SH-SY5Y (cell line): ENCODE measurements at regions not wholly inside any gene's neighbourhood (a gene's known extent, or its start where the extent isn't known, plus 50 kb on each side); places are given as distances from the start of the nearest gene placed in this dataset.

Experiments used
- GATA2 ChIP-seq: IDR thresholded peaks from 2 replicates; pipeline ENCODE4 v1.6.1; 2011; ENCODE audit warnings: mild to moderate bottlenecking, low read depth, low read length
- GATA3 ChIP-seq: IDR thresholded peaks from 2 replicates; pipeline ENCODE4 v1.6.1; 2011; ENCODE audit warnings: low read depth, mild to moderate bottlenecking, low read length, moderate library complexity

DNA sequence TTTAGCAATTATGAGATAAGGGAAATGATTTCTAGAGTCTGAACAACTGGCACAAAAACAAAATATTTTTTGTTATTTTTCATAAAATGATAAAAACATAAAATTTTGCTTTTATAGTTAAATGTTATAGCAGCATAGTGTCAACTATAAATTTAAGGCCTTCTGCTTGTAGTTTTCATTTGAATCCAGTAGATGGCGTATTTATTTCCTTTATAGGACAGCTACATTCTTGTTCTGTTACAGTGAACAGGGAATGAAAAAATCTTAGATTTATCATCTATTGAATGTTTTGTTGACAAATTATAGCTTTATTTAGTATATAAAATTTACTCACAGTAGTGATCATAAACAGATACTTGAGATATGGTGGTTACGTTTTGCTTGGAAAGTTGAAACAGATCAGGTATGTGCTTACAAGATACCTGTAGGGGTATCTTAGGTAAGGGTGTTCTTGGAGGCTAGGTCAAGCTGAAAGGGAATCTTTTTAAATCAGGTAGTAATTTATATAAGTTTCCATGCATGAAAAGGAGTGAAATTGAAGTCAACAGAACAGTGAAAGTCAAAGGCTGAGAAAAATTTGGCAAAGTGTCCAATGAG, 239.3 kb upstream of the GRIN3A start:
- no peak for TF ChIP-seq GATA2
- TF ChIP-seq GATA3: no peak
